ENCODE measurements at regions not wholly inside any gene's neighbourhood (a gene's known extent, or its start where the extent isn't known, plus 50 kb on each side); places are given as distances from the start of the nearest gene placed in this dataset.

DNA sequence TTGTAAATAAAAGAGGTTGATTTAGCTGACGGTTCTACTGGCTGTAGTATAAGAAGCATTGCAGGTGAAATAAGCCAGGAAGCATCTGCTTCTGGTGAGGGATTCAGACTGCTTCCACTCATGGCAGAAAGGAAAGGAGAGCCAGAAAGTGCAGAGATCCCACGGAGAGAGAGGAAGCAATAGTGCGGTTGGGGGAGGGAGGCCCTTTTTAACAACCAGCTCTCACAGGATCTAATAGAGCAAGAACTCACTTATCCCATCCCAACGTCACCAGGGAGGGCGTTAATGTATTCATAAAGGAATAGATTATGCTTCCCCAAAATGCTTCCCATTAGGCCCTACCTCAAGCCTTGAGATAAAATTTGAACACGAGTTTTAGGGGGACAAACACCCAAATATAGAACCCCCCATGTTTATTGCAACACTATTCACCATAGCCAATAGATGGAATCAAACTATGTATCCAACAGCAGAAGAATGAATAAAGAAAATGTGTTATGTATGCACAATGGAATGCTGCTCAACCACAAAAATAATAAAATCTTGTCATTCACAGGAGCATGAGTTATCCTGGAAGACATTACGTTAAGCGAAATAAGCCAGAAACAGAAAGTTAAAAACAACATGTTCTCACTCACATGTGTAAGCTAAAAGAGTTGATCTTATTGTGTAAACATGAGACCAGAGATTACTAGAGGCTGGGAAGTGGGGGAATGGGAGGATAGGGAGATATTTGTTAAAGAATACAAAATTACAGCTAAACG lies 908.3 kb upstream of the ANO3 start:
- TF ChIP-seq, protein P1, sequence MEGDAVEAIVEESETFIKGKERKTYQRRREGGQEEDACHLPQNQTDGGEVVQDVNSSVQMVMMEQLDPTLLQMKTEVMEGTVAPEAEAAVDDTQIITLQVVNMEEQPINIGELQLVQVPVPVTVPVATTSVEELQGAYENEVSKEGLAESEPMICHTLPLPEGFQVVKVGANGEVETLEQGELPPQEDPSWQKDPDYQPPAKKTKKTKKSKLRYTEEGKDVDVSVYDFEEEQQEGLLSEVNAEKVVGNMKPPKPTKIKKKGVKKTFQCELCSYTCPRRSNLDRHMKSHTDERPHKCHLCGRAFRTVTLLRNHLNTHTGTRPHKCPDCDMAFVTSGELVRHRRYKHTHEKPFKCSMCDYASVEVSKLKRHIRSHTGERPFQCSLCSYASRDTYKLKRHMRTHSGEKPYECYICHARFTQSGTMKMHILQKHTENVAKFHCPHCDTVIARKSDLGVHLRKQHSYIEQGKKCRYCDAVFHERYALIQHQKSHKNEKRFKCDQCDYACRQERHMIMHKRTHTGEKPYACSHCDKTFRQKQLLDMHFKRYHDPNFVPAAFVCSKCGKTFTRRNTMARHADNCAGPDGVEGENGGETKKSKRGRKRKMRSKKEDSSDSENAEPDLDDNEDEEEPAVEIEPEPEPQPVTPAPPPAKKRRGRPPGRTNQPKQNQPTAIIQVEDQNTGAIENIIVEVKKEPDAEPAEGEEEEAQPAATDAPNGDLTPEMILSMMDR (IDR thresholded peaks at IDR 0.05; ENCODE audit: low read depth, low read length) = no peak
- no peak overlapping the region for H3K4me3 ChIP-seq (replicated peaks in 1 of 2; ENCODE audit: low read depth in 2 of 2, low read length in 2 of 2)
- DNase-seq (ENCODE audit: low read depth in 2 of 2) = peak; percentile 55 to 70

DNA sequence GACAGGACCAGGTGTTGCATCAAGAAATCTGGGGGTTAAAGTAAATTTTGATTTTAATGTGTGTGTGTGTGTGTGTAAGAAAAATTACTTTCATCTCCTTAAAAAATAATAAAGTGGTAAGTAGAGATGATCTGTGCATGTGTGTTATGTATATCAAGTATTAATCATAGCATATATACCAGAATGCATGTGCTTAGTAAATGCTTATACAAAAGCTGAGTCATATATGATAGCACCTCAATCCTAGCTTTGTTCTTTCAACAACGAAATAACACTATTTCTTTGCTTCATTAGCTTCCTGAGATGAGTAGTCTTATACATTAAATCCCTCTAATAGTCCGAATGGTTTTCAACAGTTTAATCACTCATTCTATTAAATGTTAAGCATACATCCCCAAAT lies 899.6 kb upstream of the ANO3 start:
- TF ChIP-seq, protein P1 (IDR thresholded peaks at IDR 0.05; ENCODE audit: low read depth, low read length) = no peak
- H3K4me3 ChIP-seq (replicated peaks in 1 of 2; ENCODE audit: low read depth in 2 of 2, low read length in 2 of 2) = no peak overlapping the region
- DNase-seq (ENCODE audit: low read depth in 2 of 2) = no peak

DNA sequence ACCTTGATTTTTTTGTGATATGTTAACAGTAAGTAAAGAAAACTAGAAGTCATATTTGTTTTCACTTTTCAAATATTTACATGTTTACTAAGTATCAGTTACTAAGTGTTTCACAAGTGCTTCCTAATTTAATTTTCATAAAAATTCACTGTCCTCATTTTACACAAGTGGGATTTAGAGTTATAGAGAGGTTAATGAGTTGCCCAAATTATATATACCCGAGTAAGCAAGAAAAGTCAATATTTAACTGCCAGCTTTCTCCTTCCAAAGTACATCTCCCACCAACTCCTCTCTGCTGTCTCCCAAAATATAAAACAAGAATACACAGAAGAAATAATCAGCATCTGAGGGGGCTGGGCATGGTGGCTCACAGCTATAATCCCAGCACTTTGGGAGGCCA lies 896.7 kb upstream of the ANO3 start:
- TF ChIP-seq, protein P1 (IDR thresholded peaks at IDR 0.05; ENCODE audit: low read depth, low read length) = no peak
- DNase-seq (ENCODE audit: low read depth in 2 of 2) = no peak
- no peak overlapping the region for H3K4me3 ChIP-seq (replicated peaks in 1 of 2; ENCODE audit: low read depth in 2 of 2, low read length in 2 of 2)

DNA sequence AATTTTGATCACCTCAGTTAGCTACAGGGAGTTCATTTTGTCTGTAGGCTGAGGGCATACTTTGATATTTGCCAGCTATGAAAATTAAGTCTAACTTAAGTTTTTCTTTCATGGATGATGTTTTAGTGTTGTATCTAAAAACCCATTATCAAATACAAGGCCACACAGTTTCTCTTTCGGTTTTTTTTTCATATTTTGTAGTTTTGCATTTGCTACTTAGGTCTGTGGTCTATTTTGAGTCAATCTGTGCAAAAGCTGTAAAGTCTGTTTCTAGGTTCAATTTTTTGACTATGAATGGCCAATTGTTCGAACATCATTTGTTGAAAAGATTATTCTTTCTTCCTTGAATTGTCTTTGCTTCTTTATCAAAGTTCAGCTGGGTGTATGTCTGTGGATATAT lies 895.6 kb upstream of the ANO3 start:
- DNase-seq (ENCODE audit: low read depth in 2 of 2) = no peak
- no peak overlapping the region for H3K4me3 ChIP-seq (replicated peaks in 1 of 2; ENCODE audit: low read depth in 2 of 2, low read length in 2 of 2)
- TF ChIP-seq, protein P1 (IDR thresholded peaks at IDR 0.05; ENCODE audit: low read depth, low read length) = no peak

GRCh38 chr11:25441421-25441820 lies 890.5 kb upstream of the ANO3 start:
- DNase-seq (ENCODE audit: low read depth in 2 of 2) = peak in 1 of 2 donors; percentile 30
- TF ChIP-seq, protein P1 (IDR thresholded peaks at IDR 0.05; ENCODE audit: low read depth, low read length) = no peak

DNA sequence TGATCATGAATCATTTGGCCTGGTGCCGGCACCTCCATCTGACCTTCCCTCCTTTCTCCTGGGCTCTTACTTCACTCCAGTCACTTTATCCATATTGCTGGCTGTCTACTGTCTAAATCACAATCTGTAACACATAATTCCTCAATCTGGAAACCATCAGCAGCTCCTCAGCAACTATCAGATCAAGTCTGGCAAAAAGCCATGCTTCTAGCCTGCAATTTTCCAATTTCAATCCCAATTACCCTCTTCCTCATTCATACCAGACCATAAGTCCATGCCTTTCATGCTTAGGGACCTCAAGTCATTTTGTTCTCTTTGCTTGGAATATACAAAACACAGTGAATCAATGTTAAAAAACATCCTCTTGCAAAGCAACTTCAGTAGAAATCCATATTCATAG lies 882.8 kb upstream of the ANO3 start:
- H3K4me3 ChIP-seq (replicated peaks in 1 of 2; ENCODE audit: low read depth in 2 of 2, low read length in 2 of 2) = no peak overlapping the region
- no peak for DNase-seq (ENCODE audit: low read depth in 2 of 2)
- TF ChIP-seq, protein P1 (IDR thresholded peaks at IDR 0.05; ENCODE audit: low read depth, low read length) = no peak

More at GRCh38 chr11:25441421-25441820, 890.5 kb upstream of the ANO3 start:
- H3K4me3 ChIP-seq (replicated peaks in 1 of 2; ENCODE audit: low read depth in 2 of 2, low read length in 2 of 2) = no peak overlapping the region

DNA sequence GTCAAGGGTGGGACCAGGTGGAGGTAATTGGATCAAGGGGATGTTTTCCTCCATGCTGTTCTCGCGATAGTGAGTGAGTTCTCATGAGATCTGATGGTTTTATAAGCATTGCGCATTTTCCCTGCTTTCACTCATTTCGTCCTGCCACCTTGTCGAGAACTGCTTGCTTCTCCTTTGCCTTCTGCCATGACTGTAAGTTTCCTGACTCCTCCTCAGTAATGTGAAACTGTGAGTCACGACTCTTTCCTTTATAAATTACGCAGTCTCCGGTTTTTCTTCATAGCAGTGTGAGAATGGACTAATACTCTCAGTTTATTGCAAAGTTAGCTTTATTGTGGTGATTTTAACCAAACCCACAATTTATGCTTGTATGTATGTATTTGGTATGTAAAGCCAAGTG lies 878.5 kb upstream of the ANO3 start:
- TF ChIP-seq, protein P1 (IDR thresholded peaks at IDR 0.05; ENCODE audit: low read depth, low read length) = no peak
- DNase-seq (ENCODE audit: low read depth in 2 of 2) = no peak
- no peak overlapping the region for H3K4me3 ChIP-seq (replicated peaks in 1 of 2; ENCODE audit: low read depth in 2 of 2, low read length in 2 of 2)
